ENCODE measurements at regions not wholly inside any gene's neighbourhood (a gene's known extent, or its start where the extent isn't known, plus 50 kb on each side); places are given as distances from the start of the nearest gene placed in this dataset.

- TF ChIP-seq CTCF (conservative IDR thresholded peaks at IDR 0.05 in 1 of 2, IDR thresholded peaks at IDR 0.05 in 1 of 2; ENCODE audit: extremely low read depth in 1 of 2, insufficient read depth in 1 of 2, low read depth in 1 of 2, low read length in 2 of 2): no peak
- TF ChIP-seq EZH2 (IDR thresholded peaks at IDR 0.05; ENCODE audit: borderline replicate concordance, low read length): no peak
Observed at GRCh38 chr1:87190402-87190801, 138.3 kb upstream of the LMO4 start.
